ENCODE measurements at regions not wholly inside any gene's neighbourhood (a gene's known extent, or its start where the extent isn't known, plus 50 kb on each side); places are given as distances from the start of the nearest gene placed in this dataset.

DNA sequence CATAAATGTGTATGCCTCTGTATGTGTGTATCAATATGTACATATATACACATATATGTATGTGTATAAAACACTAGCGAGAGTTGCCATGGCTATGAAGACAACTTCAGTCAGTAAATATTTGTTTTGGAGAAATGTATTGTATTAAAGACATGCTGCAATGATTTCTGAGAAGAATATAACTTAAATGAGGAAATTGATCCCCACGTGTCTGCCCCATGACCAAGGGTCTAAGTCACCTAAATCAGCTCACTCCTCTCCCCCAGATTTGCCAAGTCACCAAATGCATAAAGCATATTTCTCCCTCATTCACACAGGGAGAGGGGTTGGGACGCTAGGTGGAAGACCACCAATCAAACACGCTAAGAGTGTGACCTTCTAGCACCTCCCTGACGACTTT, 58.3 kb upstream of the LYST start:
- no peak for DNase-seq (ENCODE audit: low read depth)

DNA sequence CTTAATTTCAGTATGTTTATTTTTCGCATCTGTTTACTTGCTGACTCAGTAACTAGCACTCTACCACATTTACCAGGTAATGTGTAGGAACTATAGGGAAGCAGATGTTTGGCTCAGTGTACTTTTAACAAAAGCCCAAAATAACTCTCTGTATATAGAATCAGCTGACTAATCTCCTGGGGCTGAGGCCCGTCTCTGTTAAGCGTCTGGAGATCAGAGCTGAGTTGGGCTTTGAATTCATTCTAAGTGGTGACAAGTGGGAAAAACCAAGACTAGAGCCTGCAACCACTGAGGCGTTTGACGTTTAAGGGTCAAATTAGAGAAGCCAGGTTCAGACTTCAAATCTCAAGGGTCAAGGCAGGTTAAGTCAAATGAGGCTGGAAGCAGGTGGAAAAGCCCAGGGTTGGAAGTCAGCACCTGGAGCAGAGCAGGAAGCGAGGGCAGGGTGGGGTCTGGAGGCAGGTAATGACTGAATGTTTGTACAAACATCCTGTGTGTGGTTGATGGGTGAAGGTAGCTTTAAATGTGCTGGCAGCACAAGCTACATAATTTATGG, 56.8 kb upstream of the LYST start:
- DNase-seq (ENCODE audit: low read depth): no peak

DNA sequence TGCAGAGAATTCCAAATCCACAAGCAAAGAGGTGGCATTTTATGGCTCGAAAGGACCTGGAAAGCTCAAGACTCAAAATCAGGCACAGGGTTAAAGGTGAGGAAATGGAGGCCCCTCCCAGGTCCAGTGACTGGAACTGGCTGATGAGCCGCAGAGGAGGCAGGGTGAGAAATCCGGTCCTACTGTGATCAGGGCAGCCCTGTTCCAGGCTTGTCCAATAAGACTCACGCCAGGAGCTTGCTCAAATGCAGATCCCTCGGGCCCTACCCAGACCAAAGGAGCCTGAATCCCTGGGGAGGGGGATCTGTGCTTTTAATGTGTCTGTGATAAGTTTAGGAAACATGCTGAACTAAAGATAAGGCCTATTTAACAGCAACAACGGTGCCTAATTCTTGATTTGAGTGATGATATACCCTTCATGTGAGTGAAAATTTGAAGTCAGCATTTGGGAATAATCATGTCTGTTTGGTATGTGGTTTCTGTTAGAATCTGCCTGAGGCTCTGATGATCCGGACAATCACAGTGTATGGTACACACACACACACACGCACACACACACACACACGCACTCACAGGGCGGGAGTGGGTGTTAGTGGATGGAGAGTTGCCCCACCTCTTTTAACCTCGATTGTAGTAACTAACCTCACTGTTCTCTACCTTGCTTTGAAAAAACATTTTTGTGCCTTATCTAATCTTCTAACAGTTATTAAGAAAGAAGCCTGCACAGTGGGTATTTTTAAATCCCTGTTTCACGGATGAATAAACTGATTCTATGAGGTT, 54.1 kb upstream of the LYST start:
- no peak for DNase-seq (ENCODE audit: low read depth)

DNA sequence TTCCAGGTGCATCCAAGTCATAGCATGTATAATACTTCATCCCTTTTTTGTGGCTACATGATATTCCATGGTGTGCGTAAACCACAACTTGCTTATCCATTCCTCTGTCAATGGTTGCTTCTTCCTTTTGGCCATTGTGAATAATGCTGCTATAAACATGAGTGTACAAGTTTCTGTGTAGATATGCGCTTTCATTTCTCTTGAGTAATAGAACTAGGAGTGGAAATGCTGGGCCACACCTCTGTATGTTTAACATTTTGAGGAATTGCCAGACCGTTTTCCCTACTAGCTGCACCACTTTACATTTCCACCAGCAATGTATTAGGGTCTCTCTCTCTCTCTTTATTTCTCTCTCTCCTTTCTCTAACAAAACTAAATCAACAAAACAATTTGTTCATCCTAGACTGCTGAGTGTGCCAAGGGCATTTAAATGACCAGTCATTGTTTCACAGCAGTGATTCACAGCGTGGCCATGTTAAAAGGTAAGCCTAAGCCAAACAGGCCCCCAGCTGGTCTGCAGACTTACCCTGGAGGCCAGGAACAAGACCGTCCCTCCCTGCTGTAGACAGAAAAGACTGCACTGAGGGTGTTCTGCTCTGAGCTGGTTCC, 53.2 kb upstream of the LYST start:
- peak; percentile 94 for DNase-seq (ENCODE audit: low read depth)

DNA sequence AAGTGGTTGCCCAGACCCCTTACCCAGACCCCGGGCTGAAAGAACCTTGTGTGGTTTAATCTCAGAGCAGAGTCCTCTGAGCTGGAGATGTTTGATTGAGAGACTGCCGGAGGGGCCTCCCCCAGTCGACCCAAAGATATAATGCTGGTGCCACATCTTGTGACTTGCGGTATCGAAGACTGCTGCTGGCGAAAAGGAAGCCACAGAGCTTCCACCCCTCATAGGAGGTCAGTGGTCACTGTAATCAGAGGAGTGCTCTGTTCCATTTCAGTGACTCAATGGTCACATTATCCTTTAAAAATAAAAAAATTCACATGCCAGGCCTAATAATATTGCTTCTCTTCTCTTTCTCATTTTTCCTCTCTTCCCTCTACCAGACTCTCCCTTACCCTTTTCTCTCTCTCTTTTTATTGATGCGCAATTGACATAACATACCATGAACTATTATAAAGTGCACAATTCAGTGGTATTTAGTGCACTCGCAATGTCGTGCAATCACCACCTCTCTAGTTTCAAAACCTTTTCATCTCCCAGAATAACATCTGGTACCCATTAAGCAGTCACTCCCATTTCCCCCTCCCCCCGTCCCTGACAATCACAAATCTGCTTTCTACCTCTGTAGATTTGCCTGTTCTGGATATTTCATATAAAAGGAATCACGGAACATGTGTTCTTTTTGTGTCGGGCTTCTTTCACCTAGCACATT, 52.6 kb upstream of the LYST start:
- DNase-seq (ENCODE audit: low read depth): peak; percentile 42

DNA sequence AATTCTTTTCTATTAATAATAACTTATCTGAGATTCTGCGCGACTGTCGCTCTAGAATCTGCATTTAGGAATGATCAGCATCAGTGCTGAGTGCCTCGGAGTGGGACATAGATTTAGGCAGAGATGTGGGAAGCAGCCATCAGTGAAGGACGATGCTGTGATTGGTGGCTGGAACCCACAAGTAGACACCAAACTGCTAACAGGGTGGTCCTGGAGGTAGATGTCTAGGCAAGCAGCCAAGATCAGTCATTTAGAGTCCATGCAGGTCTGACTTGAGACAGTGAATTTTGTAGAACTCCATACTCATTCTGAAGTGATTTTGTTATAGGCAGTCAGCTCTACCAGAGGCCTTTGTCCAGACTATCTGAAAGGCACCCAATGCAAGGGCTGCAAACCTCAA, 51.8 kb upstream of the LYST start:
- DNase-seq (ENCODE audit: low read depth): no peak

DNA sequence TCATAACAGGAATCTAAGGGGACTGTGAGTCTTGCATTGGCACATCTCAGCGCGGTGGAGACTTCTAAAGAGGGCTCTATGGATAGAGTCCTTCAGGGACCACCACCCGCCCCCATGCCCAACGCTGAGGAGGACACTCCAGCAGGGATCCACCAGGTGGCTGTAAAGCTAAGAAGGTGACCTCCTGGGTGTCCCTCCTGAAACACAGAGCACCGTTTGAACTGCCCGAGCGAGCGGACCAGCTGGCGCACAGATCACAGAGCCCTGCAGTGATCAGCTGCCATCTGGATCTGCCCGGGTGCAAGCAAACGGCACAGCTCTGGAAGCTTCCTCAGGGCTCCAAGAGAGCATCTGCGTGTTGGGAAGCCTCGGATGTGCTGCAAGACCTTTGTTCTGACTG, 51.3 kb upstream of the LYST start:
- no peak for DNase-seq (ENCODE audit: low read depth)

DNA sequence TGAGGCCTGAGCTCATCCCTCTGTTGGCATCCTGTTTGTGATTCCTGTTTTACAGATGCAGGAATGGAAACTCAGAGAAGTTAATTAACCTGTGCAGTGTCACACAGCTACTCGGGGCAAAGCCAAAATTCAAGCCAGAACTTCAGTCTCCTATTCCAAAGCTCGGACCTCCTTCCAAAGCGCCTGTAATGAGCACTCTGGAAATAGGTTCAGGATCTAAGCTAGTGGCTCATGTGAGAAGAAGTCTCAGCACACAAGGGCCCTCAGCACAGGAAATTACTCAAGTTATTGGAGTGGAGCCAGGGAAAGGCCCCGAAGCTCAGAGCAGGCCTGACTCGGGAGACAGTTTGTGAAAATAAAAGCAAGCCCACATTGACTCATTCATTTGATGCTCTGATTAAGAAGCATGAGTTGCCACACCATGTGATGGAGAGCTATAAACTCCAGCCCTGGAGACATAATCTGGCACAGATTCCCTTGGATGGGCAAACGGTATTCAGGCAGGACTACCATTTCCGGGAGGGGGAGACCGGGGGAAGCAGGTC, 50.6 kb upstream of the LYST start:
- DNase-seq (ENCODE audit: low read depth): peak; percentile 100
